GM19468 (cell line): ENCODE measurements at regions not wholly inside any gene's neighbourhood (a gene's known extent, or its start where the extent isn't known, plus 50 kb on each side); places are given as distances from the start of the nearest gene placed in this dataset.
"Not testable (repeated sequence)": the region's sequence is repeated elsewhere in the genome, so short reads cannot be mapped to it uniquely, and the experiment has no call there.

Experiments
- ATAC-seq: cut with Tn5 transposase; IDR thresholded peaks from one replicate; pipeline ENCODE4 v1.9.1; 2021; ENCODE audit warnings: mild to moderate bottlenecking, moderate library complexity, moderate number of reproducible peaks; ENCODE audit not compliant: unreplicated experiment; ENCODE audit errors: extremely low read depth

DNA sequence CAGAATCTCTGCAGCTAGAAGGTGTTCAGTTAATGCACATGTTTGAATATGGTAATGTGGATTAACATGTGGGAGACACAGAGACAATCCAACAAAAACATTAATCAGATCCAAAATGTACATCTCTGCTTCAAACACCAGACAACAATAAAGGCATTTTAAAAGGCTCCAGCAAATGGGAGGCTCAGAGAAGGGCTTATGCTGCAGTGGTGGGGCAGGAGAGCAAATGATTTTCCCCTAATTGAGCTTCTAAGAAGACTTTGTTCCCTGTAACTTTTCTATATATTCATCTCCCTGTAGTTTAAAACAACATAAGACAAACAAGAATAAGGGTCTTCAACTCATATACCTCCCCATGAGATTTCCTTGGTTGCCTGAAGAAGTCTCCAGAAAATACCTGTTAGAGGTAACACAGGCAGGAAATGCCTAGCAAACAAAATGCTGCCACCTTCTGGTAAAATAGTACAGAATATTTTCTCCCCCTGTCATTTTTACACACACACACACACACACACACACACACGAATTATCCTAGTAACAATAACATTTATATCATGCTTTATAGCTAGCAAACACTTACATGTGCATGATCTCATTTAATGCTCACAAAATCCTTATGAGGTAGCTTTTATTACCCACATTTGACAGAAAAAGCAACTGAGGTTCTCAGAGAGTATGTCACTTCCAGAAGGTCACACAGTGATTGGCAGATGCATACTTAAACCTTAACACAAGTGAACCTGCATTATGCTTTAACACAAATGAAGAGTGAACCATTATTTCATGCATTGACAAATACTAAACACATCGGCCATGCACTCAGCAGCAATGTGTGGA is 123.4 kb upstream of the MB21D2 start:
- no peak for ATAC-seq

DNA sequence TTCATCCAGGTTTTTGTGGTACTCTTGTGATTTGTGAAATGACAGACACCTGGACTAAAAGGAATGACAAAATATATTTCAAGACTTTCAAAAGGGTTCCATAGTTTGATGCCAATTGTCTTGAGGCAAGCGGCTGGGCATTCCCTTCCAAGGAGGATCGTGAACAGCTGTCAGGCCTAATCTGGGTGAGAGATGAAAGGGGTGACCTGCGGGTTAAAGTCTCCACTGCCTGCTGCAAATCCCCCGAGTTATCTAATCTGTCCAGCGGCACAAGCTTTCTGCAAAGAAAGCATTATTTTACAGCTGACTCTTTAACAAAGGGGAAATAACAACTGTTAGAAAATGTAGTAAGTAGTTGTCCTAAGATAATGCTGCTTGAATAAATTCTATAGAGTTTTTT is 128.7 kb upstream of the MB21D2 start:
- no peak for ATAC-seq

DNA sequence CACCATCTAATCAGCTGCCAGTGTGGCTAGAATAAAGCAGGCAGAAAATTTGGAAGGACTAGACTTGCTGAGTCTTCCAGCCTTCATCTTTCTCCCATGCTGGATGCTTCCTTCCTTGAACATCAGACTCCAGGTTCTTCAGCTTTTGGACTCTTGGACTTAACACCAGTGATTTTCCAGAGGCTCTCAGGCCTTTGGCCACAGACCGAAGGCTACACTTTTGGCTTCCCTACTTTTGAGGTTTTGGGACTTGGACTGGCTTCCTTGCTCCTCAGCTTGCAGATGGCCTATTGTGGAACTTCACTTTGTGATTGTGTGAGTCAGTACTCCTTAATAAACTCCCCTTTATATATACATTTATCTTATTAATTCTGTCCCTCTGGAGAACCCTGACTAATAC is 129.8 kb upstream of the MB21D2 start:
- not testable (repeated sequence) for ATAC-seq

DNA sequence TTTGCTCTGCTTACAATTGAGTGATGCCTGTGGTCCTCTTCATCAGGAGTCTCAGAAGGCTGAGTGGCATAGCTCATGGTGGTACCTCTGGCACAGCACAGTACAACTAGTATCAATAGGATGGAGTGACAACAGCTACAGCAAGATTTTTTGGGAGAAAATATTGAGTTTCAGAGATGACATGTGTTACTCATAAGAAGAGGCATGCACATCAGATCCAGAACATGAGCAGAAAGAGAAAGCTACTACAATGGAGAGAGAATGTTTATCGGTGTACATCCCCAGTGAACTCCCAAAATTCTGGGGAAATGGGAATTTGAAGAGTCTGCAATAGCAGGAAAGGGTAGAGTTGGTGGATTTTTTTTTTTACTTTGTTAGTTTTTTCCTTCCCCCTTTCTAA is 130.5 kb upstream of the MB21D2 start:
- ATAC-seq, result no peak

DNA sequence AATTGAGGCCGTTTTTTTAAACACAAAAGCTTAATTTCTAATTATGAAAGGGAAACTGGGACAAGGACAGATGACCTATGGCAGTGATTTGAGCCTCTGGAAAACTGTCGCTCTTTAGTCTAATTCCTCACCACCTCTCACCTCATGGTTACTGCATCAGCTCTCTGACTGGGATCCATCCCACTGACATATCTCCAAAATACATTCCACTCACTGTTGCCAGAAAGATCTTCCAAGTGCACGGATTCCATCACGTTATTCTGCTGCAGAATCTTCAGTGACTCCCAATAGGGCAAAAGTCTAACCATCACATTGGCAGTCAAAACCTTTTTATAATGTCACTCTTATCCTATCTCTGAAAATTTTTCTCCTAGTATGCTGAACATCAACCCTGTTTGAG is 132.3 kb upstream of the MB21D2 start:
- no peak for ATAC-seq

DNA sequence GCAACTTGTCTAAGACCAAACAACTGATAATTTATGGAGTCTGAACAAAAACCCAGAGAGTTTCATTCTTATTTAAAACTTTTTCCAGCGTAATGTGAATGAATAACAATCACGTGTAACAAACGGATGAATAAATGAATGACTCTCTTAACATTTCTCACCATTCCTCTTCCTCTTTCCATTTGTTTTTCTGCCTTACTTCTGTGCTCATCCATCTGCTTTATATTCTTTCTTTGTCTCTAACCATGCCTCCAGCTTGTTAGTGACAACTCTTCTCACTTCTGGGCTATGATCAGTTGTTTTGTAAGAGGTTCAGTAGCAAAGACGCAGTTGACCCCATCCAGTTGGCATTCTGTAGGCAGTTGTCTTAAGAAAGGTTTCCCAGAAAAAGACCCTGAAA is 133.7 kb upstream of the MB21D2 start:
- no peak for ATAC-seq

DNA sequence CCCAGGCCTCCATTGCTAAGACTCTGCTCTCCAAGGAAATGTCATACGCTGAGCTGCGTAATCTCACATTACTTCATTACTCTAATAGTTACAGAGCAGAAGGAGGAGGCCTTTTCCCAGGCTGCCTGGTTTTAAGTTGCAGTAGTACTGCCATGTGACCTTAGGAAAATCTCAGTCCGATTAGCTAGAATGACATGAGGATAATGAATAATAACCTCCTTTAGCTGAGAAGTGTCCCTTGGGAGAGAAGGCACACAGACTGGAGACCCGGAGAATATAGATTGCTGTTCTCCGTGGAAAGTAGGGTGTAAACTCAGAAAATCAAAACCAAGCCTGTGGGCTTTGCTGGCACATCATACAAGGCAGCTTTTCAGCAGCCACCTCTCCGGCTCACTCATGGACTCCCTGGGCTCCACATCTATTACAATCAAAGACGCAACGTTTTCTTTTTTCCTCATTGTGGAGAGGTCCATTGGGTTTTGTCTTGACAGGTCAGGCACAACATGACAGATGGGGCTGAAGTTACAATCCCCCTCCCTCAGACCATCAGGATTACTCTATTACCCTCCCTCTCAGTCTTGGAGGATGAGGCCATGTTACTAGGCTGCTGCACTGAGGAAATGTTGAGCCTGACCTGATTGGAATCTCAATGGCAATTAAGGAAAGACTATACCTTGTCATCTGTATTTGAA is 134.8 kb upstream of the MB21D2 start:
- no peak for ATAC-seq

DNA sequence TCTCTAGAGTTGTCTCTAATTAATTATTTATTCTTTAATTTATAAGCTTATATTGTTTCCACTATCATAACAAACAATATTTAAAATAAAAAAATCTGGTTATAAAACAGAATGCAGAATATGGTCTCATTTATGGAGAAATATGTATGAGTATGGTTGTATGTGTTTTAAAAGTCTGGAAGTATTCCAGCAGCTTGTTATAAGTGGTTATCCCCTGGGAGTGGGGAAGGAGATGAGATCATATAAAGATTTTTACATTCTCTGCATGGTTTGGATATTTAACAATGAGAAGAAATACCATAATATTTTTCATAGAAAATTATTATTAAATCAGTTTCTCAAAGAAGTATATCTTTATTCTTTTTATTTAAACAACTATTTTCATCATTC is 135.4 kb upstream of the MB21D2 start:
- no peak for ATAC-seq

DNA sequence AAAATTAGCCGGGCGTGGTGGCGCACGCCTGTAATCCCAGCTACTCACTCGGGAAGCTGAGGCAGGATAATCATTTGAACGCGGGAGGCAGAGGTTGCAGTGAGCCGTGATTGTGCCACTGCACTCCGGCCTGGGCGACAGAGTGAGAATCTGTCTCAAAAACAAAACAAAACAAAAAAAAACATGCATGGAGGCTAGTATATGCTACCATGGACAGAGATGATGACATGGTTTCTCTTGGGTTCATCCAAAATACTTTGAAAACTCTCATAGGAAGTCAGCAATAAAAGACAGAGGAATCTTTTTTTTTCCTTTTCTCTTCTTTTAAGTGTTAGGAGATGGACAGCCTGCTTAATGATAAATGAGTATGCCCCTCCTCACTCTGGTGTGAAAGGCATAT is 137.7 kb upstream of the MB21D2 start:
- no peak for ATAC-seq

DNA sequence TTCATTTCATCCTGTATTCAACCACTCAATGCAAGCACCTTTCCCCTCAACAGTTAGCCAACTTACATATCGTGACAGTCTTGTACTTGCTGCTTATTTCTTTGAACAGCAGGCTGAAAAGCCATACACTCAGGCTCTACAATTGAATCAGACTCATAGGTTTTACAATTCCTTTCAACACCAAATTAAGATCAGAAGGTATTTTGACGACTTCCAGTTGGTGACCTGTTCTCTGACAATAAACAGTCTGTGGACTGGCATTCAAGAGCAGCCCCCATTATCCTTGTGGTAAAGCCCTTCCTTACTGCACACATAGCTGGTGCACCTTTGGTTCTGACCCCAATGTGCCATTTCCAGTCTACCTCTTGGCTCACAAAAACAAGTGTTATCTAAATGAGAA is 140.0 kb upstream of the MB21D2 start:
- no peak for ATAC-seq

DNA sequence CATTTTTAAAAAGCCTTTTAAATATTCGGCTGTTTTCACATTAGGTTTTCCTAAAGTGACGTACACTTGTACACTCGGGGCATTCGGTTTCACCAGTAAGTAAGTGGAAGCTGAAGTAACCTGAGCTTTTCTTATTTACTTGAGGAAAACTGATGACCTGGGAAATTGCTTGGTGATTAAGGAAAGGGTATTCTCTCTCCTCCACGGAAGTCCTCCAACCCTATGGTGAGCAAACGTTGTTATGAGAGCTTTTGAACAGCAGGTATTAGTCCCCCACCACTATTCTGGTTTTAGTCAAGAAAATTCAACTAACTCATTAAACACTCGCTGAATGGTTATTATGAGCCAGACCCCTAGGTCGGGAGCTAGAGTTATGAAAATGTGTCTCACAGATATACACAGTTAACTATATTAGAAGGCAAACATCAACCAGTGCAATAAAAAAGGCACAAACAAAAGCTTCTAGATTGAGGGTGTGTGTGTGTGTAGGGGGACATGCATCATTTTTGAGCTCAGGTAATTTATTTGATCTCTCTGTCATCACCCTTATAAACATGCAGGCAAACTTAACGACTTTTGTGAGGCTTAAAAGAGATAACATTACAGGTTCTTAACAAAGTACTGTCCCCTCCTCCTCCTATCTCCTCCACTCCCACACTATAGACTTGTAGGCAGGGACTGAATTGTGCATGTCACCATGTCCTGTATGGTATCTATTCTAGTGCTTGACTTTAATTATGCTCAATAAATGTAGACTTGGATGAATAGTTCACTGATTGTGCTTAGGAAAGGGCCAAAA is 143.3 kb upstream of the MB21D2 start:
- ATAC-seq, result no peak

DNA sequence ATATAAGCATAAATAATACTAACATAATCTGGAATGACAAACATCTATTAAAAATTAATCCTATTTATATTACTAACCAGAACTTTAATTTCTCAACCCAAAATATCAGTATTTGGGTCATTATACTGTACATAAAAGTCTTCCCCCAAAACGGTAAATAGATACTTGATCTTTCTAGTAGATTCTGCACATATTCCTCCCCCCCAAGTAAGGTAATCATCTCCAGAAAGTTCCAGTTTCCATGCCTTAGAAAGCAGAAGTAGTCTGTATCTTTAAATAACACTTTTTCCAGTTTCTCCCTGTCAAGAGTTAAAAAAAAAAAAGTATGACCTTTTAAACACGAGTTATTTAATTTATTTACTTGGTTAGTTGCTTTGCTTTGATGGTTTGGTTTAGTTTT is 150.7 kb upstream of the MB21D2 start:
- ATAC-seq, result no peak

DNA sequence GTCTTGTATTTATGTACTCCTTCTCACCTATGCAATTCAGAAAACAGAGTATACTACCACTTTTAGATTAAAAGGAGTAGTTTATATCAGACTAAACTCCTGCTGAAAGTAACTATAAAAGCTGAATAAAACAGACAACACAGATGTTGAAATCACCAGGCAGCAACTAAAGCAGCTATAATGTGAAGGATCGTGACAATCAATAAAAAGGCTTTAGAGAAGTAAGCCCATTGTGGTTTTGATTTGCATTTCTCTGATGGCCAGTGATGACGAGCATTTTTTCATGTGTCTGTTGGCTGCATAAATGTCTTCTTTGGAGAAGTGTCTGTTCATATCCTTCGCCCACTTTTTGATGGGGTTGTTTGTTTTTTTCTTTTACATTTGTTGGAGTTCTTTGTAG is 152.1 kb upstream of the MB21D2 start:
- ATAC-seq, result not testable (repeated sequence)

DNA sequence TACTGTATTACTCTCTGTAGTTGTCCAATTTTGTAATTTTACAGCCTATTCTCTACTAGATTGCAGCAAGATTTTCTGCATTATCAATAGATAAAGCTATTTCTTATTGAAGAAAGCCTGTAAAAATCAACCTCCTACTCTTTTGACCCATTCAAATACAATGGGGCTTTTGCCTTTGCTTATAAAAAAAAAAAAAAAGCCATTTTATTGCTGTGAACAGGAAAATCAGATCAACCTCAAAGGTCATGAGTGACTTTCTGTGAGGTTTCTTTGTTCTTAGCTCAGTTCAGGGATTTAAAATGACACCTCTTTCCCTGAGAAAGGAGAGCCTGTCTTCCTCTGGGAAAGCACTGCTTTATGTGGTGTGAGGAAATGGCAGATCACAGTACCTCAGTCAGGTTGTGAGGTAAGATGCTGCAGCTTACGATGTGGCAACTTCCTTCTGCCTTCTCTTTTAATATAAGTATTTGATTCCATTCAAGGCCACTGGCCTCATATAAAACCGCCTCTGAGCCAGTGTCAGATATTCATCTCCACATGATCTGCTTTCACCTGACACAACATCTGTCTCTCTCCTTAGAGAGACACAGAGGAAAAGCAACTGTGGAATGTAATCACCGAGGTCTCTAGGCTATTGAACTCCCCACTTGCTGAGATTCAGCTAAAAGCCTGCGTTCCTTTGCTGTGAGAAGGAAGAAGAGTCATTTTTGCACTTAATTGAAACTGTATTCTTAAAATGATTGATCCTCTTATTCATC is 161.5 kb upstream of the MB21D2 start:
- no peak for ATAC-seq

DNA sequence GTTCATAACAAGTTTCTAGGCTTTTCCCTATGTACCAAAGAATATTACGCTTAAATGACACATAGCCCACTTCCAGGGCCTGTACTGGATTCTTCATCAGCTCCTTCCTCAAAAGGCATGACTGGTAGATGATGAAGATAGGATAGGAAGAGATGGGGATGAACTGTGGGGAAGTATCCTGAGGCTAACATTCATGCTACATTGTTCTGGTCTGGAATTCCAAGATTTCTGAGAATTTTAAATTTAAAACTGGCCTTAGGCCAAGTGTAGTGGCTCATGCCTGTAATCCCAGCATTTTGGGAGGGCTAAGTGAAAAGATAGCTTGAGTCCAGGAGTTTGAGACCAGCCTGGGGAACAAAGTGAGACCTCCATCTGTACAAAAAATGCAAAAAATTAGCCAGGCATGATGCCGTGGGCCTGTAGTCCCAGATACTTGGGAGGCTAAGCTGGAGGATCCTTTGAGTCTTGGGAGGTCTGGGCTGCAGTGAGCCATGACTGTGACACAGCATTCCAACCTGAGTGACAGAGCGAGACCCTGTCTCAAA is 160.1 kb upstream of the PLAAT1 start:
- no peak for ATAC-seq

DNA sequence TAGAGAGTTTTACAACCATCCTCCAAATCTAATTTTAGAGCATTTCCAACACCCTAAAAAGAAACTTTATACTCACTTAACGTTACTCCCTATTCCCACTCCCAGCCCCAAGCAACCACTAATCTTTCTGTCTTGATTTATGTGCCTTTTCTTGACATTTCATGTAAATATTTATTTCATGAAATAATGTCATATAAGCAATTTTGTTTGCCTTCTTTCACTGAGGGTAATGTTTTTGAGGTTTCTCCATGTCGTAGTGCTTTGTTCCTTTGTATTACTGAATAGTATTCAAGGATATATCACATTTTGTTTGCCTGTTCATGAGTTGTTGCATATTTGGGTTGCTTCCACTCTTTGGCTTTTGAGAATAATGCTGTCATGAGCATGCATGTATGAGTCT is 155.4 kb upstream of the PLAAT1 start:
- no peak for ATAC-seq

DNA sequence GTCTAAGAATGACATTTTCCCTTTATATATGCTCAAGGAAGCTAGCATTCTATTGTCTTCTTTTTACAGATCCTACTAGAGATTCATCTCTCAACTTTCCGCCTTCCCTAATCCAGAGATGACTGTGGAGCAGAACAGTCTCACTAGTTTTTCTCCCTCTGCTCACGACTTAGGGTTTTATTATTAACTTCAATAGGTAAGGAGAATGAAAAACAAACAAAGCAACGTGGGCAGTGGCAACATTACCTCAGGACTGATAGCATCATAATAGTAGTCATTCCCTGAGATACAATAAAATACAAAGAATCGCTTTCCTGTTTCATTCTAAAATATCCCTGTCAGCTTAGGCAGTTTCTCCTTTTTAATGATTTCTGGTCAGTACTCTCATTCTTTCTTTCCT is 154.3 kb upstream of the PLAAT1 start:
- ATAC-seq, result no peak

DNA sequence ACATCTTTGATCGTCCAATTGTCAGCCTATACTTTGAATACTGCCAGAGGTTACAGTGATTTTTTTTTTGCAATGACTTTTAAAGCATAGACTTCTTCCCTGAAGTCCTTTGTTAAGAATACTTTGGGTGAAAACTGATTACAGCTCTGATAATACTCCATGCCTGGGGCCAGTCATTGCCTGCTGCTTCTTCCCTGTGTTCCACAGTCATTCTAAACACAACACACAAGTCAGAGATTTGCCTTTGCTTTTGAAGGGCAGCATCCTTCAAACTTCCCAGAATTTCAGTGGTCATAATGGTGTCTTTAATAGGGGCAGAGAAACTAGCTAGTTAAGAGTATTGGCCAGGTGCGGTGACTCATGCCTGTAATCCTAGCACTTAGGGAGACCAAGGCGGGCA is 153.7 kb upstream of the PLAAT1 start:
- ATAC-seq, result no peak

DNA sequence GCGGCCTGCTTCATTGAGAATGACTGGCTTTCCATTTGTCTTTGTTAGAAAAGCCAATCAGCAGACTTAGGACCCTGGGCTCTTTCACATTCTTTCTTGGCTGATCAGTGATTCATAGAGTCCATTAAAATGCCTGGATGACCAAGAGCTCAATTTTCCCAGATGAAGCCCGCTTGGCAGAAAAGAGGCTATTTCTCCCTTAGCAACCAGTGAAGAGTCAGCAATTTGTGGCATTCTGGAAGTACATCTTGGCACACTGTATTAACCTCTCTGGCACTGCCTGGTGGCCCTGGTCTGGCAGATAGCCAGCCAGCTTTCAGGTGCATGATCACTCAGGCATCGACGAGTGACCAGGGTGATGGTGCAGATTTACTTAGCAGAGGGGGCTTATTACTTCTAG is 145.7 kb upstream of the PLAAT1 start:
- ATAC-seq, result no peak

DNA sequence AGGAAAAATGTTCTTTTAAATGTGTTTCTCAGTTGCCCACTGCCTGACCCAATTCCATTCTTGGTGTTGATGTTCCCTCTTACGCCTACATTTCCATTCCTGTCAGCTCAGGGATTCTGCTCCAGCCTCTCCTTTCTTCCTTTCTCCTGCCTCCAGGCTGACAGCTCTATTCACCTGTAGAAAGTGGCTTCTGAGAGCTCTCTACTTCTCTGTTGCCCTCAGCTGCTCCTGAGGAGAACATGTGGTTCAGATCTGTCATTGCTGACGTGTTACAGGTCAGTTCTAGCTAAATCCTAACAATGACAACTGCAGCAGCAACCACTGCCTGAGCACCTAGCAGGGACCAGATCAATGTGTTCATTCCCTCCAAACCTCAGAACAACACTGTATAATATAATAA is 144.9 kb upstream of the PLAAT1 start:
- no peak for ATAC-seq
